HG03469 (cell line): ENCODE measurements at regions not wholly inside any gene's neighbourhood (a gene's known extent, or its start where the extent isn't known, plus 50 kb on each side); places are given as distances from the start of the nearest gene placed in this dataset.
A peak's percentile ranks its signal among the peaks of the same experiment; 100 is the strongest.
"Not testable (repeated sequence)": the region's sequence is repeated elsewhere in the genome, so short reads cannot be mapped to it uniquely, and the experiment has no call there.

Experiments
- ATAC-seq: cut with Tn5 transposase; IDR thresholded peaks from one replicate; pipeline ENCODE4 v1.9.1; 2021; ENCODE audit warnings: mild to moderate bottlenecking, moderate library complexity, moderate number of reproducible peaks; ENCODE audit not compliant: unreplicated experiment

DNA sequence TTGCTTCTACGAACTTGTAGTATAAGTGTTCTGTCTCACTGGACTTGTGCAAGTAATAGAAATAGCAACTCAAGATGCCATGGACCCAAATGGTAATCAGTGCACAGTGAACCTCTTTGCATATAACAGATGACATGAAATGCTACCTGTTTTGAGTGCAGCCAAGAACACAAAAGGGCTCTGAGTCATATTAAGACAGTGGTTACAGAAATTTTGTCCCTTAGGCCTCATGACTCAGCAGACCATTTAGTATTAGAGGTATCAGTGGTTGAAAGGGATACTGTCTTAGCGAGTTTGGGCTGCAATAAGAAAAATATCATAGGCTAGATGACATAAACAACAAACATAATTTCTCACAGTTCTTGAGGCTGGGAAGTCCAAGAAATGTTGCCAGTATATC is 502.9 kb upstream of the PCDH10 start:
- peak; percentile 90 for ATAC-seq

DNA sequence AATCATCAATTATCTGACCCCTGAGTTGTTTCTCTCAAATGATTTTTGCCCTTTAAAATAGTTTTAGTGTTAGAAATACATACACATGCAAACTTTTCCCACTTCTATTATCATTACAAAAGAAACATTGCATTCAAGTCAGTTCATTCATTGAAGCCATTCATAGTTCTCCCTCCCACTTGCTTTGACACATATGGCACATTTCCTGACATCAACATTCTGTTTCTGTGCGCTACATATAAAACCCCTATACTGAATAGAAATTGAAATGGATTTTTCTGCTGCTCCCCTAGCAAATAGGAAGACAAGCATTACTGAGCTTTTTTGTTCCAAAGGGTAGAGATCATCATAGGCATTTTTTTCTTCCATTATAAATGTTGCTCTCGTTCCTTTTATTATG is 497.9 kb upstream of the PCDH10 start:
- no peak for ATAC-seq

DNA sequence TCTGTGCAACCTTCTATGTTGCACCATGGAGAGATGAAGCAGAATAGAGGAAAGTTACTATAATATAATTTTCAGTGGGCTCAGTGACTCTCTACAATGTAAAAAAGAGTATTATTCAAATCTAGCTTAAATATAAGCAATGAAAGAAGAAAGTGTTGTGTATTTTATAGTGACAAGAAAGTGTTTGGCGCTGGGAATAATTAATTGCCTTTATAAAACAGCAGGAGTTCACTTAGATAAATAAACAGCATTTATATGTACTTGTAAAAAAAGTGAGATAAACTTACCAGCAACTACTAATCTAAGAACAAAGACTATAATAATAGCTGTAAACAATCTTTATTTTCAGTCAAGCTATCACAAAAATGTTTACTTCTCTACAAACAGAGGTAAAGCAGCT is 488.9 kb upstream of the PCDH10 start:
- no peak for ATAC-seq

DNA sequence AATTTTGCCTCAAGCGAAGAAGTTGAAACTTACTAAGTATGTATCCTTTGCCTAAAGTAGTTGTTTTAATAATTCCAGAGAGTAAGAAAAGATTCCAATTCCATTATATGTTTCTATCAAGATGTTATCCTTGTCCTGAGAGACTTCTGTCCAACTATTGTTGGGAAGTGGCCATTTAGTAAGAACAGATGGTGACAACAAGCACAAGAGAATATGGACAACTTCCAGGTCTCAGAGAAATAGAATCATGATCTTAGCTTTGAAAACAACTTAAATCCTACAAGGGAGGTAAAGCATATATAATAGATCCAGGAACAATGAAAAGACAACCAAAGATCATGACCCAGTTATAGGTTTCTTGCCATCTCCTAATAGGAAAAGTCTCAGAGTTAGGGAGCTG is 486.6 kb upstream of the PCDH10 start:
- no peak for ATAC-seq

DNA sequence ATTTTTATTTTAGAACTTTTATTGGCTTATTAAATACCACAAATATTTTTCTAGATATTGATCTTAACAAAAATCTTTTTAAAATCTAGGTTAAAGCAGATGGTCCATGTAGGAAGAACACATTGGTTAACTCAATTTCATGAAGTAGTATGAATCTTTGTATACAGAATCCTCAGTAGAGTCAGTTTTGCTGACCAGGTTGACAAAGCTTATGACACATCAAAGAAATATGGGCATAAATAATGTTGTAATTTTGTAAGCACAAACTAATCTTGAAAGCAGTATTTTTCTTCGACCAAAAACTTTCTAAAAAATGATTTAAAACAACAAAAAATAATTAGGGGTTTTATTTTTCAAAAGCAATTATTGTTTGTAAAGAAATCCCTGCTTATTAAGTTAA is 479.3 kb upstream of the PCDH10 start:
- no peak for ATAC-seq

DNA sequence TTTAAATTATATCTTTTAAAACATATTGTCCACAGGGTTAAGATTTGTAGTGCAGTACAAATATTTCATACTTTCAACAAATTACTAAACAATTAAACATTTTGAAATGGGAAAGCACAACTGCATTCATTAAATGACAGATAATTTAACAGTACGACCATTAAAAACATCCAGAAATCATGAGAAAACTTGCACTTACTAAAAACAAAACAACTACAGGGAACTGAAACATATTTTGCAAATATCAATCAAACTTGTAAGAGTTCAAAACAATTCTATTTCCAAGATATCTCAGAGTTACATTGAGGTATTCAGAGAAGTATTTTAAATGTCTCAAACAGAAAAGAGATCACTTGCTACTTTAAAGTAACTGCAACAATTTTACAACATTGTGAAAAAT is 478.5 kb upstream of the PCDH10 start:
- ATAC-seq, result no peak

DNA sequence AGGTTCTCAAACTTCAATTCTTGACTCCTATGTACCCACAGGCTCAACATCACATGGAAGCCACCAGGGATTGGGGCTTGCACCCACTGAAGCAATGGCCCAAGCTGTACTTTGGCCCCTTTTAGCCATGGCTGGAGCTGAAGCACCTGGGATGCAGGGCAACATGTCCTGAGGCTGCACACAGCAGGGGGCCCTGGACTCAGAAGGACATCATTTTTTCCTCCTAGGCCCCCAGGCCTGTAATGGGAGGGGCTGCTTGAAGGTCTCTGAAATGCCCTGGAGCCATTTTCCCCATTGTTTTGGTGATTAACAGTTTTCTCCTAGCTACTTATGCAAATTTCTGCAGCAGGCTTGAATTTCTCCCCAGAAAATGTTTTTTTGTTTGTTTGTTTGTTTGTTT is 465.1 kb upstream of the PCDH10 start:
- no peak for ATAC-seq

DNA sequence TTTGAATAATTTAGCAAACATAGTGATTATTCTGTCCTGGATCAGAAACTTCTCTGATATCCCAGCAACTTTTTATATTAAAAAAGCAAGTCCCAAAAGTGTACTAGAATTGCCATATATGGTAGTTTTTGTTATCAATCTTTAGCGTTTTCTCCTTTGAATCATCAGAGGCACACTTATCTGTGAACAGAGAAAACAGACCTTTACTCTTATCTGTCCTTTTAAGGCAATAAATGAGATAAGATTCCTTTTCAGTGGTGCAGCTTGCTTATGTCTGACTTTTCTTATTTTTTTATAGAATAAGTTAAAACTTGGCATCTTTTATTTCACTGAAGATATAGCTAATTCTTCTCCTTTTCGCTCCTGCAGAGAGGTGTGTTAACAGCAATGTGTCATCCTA is 458.1 kb upstream of the PCDH10 start:
- no peak for ATAC-seq

DNA sequence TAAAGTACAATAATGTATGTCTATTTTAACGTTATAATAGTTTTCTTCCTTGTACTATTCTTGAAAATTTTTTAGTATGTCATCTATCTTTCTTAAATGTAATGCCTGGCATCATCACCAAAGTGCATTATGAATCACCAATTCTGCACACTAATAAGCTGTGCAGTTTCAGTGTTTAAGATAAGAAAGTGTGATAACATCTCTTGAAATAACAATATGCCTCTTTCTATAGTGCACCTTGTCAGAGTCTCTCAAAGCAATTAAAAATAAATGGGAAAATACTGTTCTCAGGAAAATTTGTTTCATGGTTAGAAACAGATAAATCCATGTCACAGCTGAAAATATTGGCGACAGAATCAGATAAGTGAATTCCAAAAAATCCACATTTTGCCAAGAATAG is 457.4 kb upstream of the PCDH10 start:
- no peak for ATAC-seq

DNA sequence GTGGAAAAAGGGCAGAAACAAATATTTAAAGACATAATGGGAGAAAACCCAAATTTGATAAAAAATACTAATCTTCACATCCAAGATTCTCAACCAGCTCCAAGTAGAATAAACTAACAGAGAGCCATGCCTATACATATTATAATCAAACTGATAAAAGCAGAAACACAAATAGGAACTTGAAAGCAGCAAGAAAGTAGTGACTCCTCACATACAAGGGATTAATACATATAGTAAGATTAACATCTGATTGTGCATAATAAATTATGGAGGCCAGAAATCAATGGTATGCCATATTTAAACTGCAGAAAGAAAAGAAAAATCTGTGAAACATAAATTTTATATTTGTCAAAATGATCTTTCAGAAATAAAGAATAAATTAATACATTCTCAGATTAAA is 454.3 kb upstream of the PCDH10 start:
- ATAC-seq, result no peak

DNA sequence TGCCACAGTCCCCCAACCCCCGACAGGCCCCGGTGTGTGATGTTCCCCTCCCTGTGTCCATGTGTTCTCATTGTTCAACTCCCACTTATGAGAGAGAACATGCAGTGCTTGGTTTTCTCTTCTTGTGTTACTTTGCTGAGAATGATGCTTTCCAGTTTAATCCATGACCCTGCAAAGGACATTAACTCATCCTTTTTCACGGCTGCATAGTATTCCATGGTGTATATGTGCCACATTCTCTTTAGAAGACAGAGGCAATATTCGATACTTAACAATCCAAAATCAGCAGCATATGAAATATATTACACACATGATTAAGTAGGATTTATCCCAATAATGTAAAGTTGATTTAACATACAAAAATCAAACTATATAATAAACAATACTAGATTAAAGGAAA is 451.6 kb upstream of the PCDH10 start:
- ATAC-seq, result not testable (repeated sequence)

DNA sequence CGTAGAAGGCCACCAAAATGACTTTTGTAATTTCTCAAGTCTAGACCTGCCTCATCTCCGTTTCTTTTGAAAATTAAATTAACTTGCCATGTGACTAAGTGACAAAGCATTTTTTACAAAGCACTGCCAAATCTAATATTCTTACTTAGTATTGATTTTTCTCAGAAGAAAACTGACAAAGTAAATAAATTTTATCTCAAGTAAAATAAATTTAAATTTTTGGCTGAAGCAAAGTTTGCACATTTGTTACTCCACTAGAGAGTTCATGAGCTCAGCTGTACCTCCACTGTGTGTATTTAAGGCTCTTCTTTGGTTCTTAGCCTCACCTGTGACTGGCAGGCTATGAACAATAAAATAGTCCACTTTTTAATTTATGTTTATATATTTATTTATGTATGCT is 441.1 kb upstream of the PCDH10 start:
- ATAC-seq, result no peak

DNA sequence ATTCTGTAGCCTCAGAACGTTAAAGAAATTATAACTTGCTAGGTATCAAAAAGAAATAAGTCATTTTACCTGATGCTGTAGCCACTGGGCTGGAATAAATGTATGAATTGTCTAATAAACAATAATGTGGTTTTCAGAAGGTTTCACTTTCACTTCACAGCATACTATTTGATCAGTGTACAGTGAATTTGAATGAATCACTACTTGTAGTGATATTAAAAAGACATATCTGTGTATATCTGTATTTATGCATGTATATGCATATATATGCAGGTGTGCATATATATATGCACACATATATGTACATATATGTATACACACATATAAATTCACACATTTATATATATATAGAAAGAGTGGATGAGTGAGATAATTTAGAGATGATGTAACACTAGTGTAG is 440.0 kb upstream of the PCDH10 start:
- no peak for ATAC-seq

DNA sequence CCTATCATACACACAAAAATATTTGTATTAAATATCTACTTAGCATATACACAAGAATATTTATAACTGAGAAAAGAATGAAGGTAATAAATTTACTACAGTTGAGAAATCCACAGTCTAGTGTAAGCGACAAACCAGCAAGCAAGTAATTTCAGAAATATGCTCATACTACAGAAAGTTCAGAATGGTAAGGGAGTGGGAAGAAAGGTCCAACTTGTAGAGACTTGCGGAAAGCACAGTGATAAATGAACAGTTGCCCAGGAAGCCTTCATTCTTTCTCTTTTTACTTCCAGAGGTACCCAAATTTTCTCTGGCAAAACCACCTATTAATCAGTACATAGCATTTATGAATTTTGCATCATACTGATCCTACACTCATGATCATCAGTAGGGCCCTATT is 438.1 kb upstream of the PCDH10 start:
- ATAC-seq, result no peak

DNA sequence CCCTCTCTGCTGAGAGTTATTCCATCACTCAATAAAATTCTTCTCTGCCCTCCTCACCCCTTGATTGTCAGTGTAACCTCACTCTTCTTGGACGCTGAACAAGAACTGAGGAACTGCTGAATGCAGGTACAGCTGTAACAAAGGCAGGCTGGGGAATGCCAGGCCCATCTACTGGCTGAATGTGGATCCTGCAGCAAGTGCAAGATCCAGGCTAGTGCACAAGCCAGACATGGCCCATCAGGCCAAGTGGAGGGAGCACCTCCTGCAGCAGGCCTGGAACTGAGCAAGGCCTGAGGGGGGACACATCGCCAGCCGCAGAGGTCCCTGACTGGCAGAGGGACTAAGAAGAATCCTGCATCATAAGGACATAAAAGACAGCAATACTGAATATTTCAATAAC is 411.8 kb upstream of the PCDH10 start:
- no peak for ATAC-seq

DNA sequence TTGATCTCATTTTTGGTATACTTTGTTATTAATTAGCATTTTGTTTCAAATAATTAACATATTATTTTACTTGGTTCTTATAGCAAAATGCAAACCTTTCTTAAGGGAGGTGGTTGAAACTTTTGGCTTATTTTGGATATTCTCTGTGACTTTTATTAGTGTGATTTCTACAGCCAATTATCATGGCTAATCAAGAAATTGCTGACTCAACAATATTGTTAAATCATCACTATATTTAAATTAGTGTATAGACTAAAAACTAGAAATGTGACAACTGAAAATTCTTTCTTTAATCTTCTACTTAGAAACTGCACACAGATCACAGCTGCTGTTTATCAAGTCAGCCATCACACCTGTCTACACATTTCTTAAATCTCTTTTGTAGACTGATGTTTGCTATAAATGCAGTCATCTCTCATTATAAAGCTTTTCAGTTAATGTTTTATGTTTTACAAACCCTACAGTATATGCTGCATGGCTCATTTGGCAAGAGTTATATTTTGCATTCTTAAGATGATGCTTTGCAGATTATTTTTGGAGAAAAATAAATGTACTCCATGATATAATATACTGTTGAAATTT is 389.8 kb upstream of the PCDH10 start:
- ATAC-seq, result no peak

DNA sequence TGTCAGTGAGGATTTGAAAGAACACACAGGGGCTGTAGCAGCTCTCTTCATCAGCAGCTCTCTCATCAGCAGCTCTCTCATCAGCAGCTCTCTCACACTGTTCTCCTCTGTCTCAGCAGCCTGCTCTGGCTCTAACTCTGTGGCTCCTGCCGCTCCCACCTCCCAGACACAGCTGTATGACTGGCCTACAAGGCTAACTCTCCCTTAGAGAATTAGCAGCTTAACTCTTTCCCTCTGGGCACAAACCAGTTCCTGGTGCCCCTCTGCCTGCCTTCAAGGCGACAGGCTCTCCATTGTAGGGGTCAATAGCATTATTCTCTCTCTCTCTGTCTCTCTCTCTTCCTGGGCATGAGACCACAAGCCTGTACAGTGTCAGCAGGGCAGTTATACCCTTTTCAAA is 385.6 kb upstream of the PCDH10 start:
- no peak for ATAC-seq

DNA sequence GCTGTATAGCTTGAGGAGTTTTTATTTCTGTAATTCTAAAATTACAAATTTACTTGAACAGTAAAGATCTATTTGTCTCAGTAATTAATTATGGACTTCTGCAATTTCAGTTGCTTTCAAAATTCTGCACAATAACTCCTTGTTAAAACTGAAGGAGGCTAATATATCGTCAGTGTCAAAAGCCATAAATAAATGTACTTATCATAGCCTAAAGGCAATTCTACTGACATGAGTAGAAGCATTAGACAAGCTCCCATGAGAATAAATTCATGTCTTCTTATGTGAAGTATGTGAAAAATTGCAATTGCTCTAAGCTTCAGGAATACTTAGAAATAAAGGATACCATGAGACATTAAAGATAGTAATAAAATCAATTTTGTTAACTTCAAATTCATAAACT is 381.2 kb upstream of the PCDH10 start:
- no peak for ATAC-seq

DNA sequence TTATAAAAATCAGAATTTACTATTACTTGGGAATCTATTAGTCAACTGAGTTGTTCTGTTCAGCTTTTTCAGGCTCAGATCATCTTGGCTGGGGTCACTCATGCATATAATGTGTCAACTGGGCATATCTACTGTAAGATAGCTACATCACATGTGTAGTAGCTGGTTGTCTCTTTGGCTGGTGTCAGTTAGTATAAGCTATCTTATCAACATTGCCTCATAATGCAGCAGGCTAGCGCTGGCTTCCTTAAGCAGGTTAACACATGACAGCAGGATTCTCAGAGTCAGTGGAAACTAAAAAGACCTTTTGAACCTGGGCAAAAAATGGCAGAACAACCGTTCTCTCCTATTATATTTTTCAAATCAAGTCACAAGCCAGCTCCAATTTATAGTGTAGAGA is 378.3 kb upstream of the PCDH10 start:
- no peak for ATAC-seq

DNA sequence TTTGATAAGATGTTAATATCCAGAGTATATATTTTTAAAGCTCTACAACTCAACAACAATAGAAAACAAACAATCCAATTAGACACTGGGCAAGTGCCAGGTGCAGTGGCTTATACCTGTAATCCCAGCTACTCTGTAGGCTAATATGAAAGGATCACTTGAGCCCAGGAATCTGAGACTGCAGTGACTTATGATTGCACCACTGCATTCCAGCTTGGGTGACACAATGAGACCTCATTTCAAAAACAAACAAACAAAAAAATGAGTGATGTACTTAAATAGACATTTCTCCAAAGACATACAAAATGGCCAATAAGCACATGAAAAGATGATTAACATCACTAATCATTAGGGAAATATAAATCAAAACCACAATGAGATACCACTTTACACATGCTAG is 356.8 kb upstream of the PCDH10 start:
- ATAC-seq, result no peak

DNA sequence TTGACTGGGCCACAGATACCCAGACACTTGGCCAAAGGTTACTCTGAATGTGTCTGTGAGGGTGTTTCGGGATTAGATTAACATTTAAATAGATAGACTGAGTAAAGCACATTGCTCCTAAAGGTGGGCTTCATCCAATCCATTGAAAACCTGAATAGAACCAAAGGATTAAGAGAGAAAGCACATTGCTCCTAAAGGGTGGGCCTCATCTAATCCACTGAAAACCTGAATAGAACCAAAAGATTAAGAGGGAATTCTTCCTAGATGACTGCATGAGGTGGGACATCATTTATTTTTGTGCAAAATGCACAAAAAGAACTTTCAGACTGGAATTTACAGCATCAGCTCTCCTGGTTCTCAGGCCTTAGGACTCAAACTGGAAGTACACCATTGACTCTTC is 351.2 kb upstream of the PCDH10 start:
- no peak for ATAC-seq

DNA sequence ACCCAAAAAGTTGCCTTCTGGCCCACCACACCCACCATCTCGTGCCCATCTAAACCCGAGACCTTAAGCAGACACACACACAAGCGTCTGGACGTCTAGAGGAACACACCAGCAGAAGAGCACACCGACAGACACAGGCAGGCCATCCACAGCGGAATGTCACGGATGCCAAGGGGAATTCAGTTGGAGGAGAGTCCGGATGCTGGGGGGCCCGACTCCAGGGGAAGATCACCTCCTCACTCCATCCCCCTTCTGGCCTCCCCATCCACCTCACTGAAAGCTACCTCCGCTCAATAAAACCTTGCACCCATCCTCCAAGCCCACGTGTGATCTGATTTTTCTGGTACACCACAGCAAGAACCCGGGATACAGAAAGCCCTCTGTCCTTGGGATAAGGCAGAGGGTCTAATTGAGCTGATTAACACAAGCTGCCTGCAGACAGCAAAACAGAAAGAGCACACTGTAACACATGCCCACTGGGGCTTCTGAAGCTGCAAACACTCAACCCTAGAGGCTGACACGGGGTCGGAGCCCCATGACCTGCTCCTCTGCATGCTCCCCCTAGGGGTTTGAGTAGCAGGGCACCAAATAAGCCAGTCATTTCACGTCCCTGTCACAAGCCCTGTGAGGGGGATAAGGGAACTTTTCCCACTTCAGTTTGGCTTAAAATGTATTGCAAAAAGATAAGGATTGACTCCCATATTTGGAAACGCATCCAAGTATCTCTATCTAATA is 339.6 kb upstream of the PCDH10 start:
- ATAC-seq, result no peak

DNA sequence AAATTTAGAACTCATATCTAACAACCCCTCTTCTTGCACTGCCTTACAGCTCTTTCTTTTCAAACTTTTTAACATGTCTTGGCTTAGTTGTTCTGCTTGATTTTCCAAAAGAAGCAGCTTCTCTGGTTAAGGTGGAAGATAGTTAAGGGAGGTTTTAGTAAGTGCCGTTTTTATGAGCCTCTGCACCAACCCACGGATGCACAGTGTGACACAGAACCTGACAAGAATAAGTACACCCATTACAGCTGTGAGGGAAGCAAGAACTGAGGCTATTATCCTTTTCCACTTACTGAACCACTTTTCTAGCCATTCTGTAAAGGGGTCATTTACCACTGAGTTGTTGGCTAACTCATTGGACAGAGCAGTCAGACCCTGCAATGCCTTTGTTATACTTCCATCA is 336.0 kb upstream of the PCDH10 start:
- not testable (repeated sequence) for ATAC-seq
